IMR-90 (cell line): ENCODE measurements at regions not wholly inside any gene's neighbourhood (a gene's known extent, or its start where the extent isn't known, plus 50 kb on each side); places are given as distances from the start of the nearest gene placed in this dataset.

Source experiments
- ATAC-seq: fragments of 200-7000 bp; cut with Tn5 transposase; 2 replicates; pipeline ENCODE4 v1.9.1; 2020; ENCODE audit warnings: low read depth, mild to moderate bottlenecking, moderate library complexity
- BruUV-seq: library from RNA; stranded (reverse); fragments of 400-500 nt; replicated peaks from 2 replicates; lab custom pipeline; 2021; lab: Mats Ljungman, UMichigan
- CTCF ChIA-PET: fragments of 300-600 bp; formaldehyde crosslinking; extraction: SDS; loops from one replicate; lab custom pipeline; 2021; ENCODE audit warnings: antibody characterized with exemption; lab: Yijun Ruan, JAX
- POLR2A ChIA-PET: fragments of 300-600 bp; sonication (Branson Sonifier 250); formaldehyde crosslinking; loops from one replicate; lab custom pipeline; 2022; ENCODE audit warnings: antibody characterized with exemption; ENCODE audit not compliant: unreplicated experiment; lab: Charles Lee
- DNase-seq: peaks from one replicate; pipeline ENCODE4 v3.0.0; 2013
- H2AFZ ChIP-seq: replicated peaks from 2 replicates; pipeline ENCODE3; 2013; ENCODE audit warnings: low read length, mild to moderate bottlenecking; ENCODE audit not compliant: poor library complexity
- H2AK5ac ChIP-seq: 2 replicates; pipeline ENCODE4 v1.6.1; 2013; ENCODE audit warnings: low read depth, low read length, inconsistent platforms
- H2AK9ac ChIP-seq: replicated peaks from 2 replicates; pipeline ENCODE3; 2013; ENCODE audit warnings: mild to moderate bottlenecking, low read depth, low read length, moderate library complexity; ENCODE audit not compliant: poor library complexity
- H2BK120ac ChIP-seq: 2 replicates; pipeline ENCODE4 v1.6.1; 2013; ENCODE audit warnings: low read depth, low read length, inconsistent platforms
- H2BK15ac ChIP-seq: 3 replicates; pipeline ENCODE4 v1.6.1; 2013; ENCODE audit warnings: low read depth, low read length, inconsistent platforms
- H2BK20ac ChIP-seq: 2 replicates; pipeline ENCODE4 v1.6.1; 2013; ENCODE audit warnings: low read depth, mild to moderate bottlenecking, inconsistent platforms, low read length, moderate library complexity
- H2BK5ac ChIP-seq: 2 replicates; pipeline ENCODE4 v1.6.1; 2013; ENCODE audit warnings: mild to moderate bottlenecking, low read depth, low read length, inconsistent platforms; ENCODE audit not compliant: poor library complexity, severe bottlenecking
- H3K14ac ChIP-seq: replicated peaks from 2 replicates; pipeline ENCODE4 v1.6.1; 2013; ENCODE audit warnings: low read depth, low read length, inconsistent platforms
- H3K18ac ChIP-seq: 2 replicates; pipeline ENCODE4 v1.6.1; 2013; ENCODE audit warnings: low read depth, low read length, control low read depth
- H3K23ac ChIP-seq: 2 replicates; pipeline ENCODE4 v1.6.1; 2013; ENCODE audit warnings: low read depth, low read length, inconsistent platforms
- H3K27ac ChIP-seq: 2 replicates; pipeline ENCODE4 v1.5.1; 2013; ENCODE audit warnings: mild to moderate bottlenecking, control low read depth, low read length; ENCODE audit not compliant: insufficient read depth
- H3K27me3 ChIP-seq: 2 replicates; pipeline ENCODE4 v1.6.1; 2013; ENCODE audit warnings: low read length; ENCODE audit not compliant: control insufficient read depth, insufficient read depth
- H3K36me3 ChIP-seq: 2 replicates; pipeline ENCODE4 v1.6.1; 2013; ENCODE audit warnings: low read length, mixed read lengths; ENCODE audit not compliant: control insufficient read depth, insufficient read depth
- H3K4ac ChIP-seq: 2 replicates; pipeline ENCODE4 v1.6.1; 2013; ENCODE audit warnings: low read depth, low read length, inconsistent platforms
- H3K4me1 ChIP-seq: 2 replicates; pipeline ENCODE4 v1.6.1; 2013; ENCODE audit warnings: low read length, mixed read lengths; ENCODE audit not compliant: control insufficient read depth, insufficient read depth
- H3K4me2 ChIP-seq: 2 replicates; pipeline ENCODE4 v1.6.1; 2013; ENCODE audit warnings: low read depth, mild to moderate bottlenecking, control low read depth, low read length, moderate library complexity
- H3K4me3 ChIP-seq: 2 replicates; pipeline ENCODE4 v1.5.1; 2013; ENCODE audit warnings: low read depth, mild to moderate bottlenecking, control low read depth, low read length, moderate library complexity; ENCODE audit not compliant: insufficient read depth
- H3K56ac ChIP-seq: 2 replicates; pipeline ENCODE4 v1.6.1; 2013; ENCODE audit warnings: low read length, inconsistent platforms; ENCODE audit not compliant: insufficient read depth; ENCODE audit errors: extremely low read depth
- H3K79me1 ChIP-seq, 2 experiments: 2 replicates each; pipeline ENCODE4 v1.6.1; 2013; ENCODE audit warnings: low read length in 2 of 2, inconsistent platforms in 1 of 2, low read depth in 1 of 2
- H3K9ac ChIP-seq: 2 replicates; pipeline ENCODE4 v1.6.1; 2013; ENCODE audit warnings: low read depth, low read length, control low read depth
- H3K9me1 ChIP-seq: 2 replicates; pipeline ENCODE4 v1.6.1; 2013; ENCODE audit warnings: low read length, inconsistent platforms; ENCODE audit not compliant: insufficient read depth
- H3K9me3 ChIP-seq: 2 replicates; pipeline ENCODE4 v1.6.1; 2013; ENCODE audit warnings: low read length; ENCODE audit not compliant: control insufficient read depth, insufficient read depth
- H4K20me1 ChIP-seq: 2 replicates; pipeline ENCODE4 v1.6.1; 2013; ENCODE audit warnings: low read length, inconsistent platforms; ENCODE audit not compliant: insufficient read depth
- H4K5ac ChIP-seq: 2 replicates; pipeline ENCODE4 v1.6.1; 2013; ENCODE audit warnings: mild to moderate bottlenecking, low read depth, low read length, control low read depth
- H4K8ac ChIP-seq, 2 experiments: 2 replicates each; pipeline ENCODE4 v1.6.1; 2013; ENCODE audit warnings: low read depth in 2 of 2, low read length in 2 of 2, control low read depth in 1 of 2, inconsistent platforms in 1 of 2
- H4K91ac ChIP-seq: 2 replicates; pipeline ENCODE4 v1.6.1; 2013; ENCODE audit warnings: low read depth, low read length, inconsistent platforms; ENCODE audit not compliant: insufficient read depth
- BHLHE40 ChIP-seq: fragments of 150-350 bp; IDR thresholded peaks from 2 replicates; pipeline ENCODE4 v1.6.1; 2016; ENCODE audit warnings: mild to moderate bottlenecking, low read depth, low read length
- CEBPB ChIP-seq: IDR thresholded peaks from 2 replicates; pipeline ENCODE4 v1.6.1; 2012; ENCODE audit warnings: low read depth, low read length, improper control_type of control experiment
- CHD1 ChIP-seq: IDR thresholded peaks from 2 replicates; pipeline ENCODE4 v1.6.1; 2012; ENCODE audit warnings: low read depth, low read length, improper control_type of control experiment
- FOS ChIP-seq: fragments of 150-350 bp; IDR thresholded peaks from 2 replicates; pipeline ENCODE4 v1.6.1; 2016; ENCODE audit warnings: low read depth, low read length
- MAFK ChIP-seq: IDR thresholded peaks from 2 replicates; pipeline ENCODE4 v1.6.1; 2012; ENCODE audit warnings: low read depth, low read length, improper control_type of control experiment
- MAZ ChIP-seq: IDR thresholded peaks from 2 replicates; pipeline ENCODE4 v1.6.1; 2012; ENCODE audit warnings: low read depth, mild to moderate bottlenecking, low read length, improper control_type of control experiment, moderate library complexity, borderline replicate concordance
- MXI1 ChIP-seq: IDR thresholded peaks from 2 replicates; pipeline ENCODE4 v1.6.1; 2012; ENCODE audit warnings: low read depth, mild to moderate bottlenecking, low read length, moderate library complexity, borderline replicate concordance
- NFE2L2 ChIP-seq: fragments of 150-350 bp; IDR thresholded peaks from 2 replicates; pipeline ENCODE4 v1.6.1; 2016; ENCODE audit warnings: low read depth, mild to moderate bottlenecking, low read length
- POLR2A ChIP-seq: IDR thresholded peaks from 2 replicates; pipeline ENCODE4 v1.6.1; 2012; ENCODE audit warnings: mild to moderate bottlenecking, low read depth, low read length
- RAD21 ChIP-seq: IDR thresholded peaks from 2 replicates; pipeline ENCODE4 v1.6.1; 2012; ENCODE audit warnings: low read length, improper control_type of control experiment
- RCOR1 ChIP-seq: IDR thresholded peaks from 2 replicates; pipeline ENCODE4 v1.6.1; 2012; ENCODE audit warnings: mild to moderate bottlenecking, low read length, improper control_type of control experiment; ENCODE audit not compliant: insufficient replicate concordance
- RFX5 ChIP-seq: IDR thresholded peaks from 2 replicates; pipeline ENCODE4 v1.8.0; 2012; ENCODE audit warnings: low read depth, mild to moderate bottlenecking, low read length, moderate library complexity
- SMC3 ChIP-seq: fragments of 150-350 bp; IDR thresholded peaks from 2 replicates; pipeline ENCODE4 v1.6.1; 2016; ENCODE audit warnings: low read depth, mild to moderate bottlenecking, antibody characterized with exemption, low read length, moderate library complexity
- WGBS, 2 experiments: methylation state at CpG; one replicate each; pipeline versions ENCODE4 v1.1.5 to v1.1.7; 2013; ENCODE audit warnings: missing lambda C conversion rate in 2 of 2; ENCODE audit not compliant: insufficient read length in 1 of 2; ENCODE audit errors: extremely low coverage in 2 of 2; 5-methylcytosine and 5-hydroxymethylcytosine counted together
- dilution Hi-C: fragments of 300-500 bp; cut with HindIII; formaldehyde crosslinking; loops from one replicate; pipeline ENCODE4 v1.14.3; 2018; ENCODE audit warnings: low sequenced_read_pairs; ENCODE audit not compliant: unreplicated experiment
- in situ Hi-C: fragments of 300-500 bp; cut with MboI; formaldehyde crosslinking; loops from 3 replicates; pipeline ENCODE4 v1.14.3; 2019; ENCODE audit warnings: low sequenced_read_pairs, inconsistent platforms, mixed read lengths
- intact Hi-C: fragments of 100-400 bp; cut with micrococcal nuclease; formaldehyde crosslinking; loops from 2 replicates; pipeline ENCODE4 v1.10.0; 2022
- TF ChIP-seq, protein P1 (sequence below): fragments of 150-350 bp; IDR thresholded peaks from 2 replicates; pipeline ENCODE4 v1.6.1; 2016; ENCODE audit warnings: low read depth, mild to moderate bottlenecking, low read length, moderate library complexity, borderline replicate concordance
- TF ChIP-seq, protein P2 (sequence below): fragments of 150-350 bp; IDR thresholded peaks from 2 replicates; pipeline ENCODE4 v1.6.1; 2017; ENCODE audit warnings: mild to moderate bottlenecking, antibody characterized with exemption, low read length, low read depth
- TF ChIP-seq, protein P3 (sequence below): conservative IDR thresholded peaks from 2 replicates; pipeline ENCODE4 v1.5.1; 2012; ENCODE audit warnings: mild to moderate bottlenecking, low read depth, low read length, improper control_type of control experiment

DNA sequence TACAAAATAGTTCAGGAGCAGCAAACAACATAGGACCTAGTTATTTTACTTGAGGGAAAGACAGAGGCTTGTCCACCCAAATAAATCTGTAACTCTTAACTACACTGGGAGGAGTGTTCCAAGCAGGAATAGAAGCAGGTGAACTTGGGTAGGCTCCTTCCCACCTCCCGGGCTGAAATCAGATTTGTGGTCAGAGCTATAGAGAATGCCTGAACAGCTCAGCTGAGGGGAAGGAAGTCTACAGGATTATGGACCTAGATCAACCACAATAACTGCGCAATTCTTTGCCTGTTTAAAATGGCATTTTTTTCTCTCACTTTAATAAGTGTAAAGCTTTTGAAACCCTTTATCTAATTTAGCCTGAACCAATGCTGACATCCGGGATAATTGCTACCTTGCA, 73.5 kb upstream of the IRS2 start:
- no peaks in the 10 kb centered on the region for H3K9me3 ChIP-seq
- DNase-seq = no peak
- ATAC-seq = no peak
- H3K27me3 ChIP-seq = peaks cover 7% of the 10 kb centered on the region; the same call in 1 of the 2 replicates
- no peak overlapping the region for H3K18ac ChIP-seq
- H3K4me1 ChIP-seq = peaks cover 8% of the 10 kb centered on the region
- H3K56ac ChIP-seq = no peak overlapping the region
- in situ Hi-C loops = no loop called here
- no peaks in the 10 kb centered on the region for H3K9me1 ChIP-seq
- no peak overlapping the region for H2AK5ac ChIP-seq
- no peak overlapping the region for H2BK20ac ChIP-seq
- H4K91ac ChIP-seq = no peak overlapping the region
- H2BK120ac ChIP-seq = no peak overlapping the region
- no peak overlapping the region for H3K4ac ChIP-seq
- no peak overlapping the region for H3K4me3 ChIP-seq
- intact Hi-C loops = no loop called here
- no peaks in the 10 kb centered on the region for H3K36me3 ChIP-seq
- no peak overlapping the region for H3K23ac ChIP-seq
- H2AK9ac ChIP-seq = no peak overlapping the region
- H2BK15ac ChIP-seq = no peak overlapping the region
- no peak overlapping the region for H3K9ac ChIP-seq
- H4K20me1 ChIP-seq = no peaks in the 10 kb centered on the region
- no peak for TF ChIP-seq MAFK
- no peak for TF ChIP-seq CEBPB
- TF ChIP-seq RFX5 = no peak
- TF ChIP-seq SMC3 = no peak
- TF ChIP-seq, protein P1, sequence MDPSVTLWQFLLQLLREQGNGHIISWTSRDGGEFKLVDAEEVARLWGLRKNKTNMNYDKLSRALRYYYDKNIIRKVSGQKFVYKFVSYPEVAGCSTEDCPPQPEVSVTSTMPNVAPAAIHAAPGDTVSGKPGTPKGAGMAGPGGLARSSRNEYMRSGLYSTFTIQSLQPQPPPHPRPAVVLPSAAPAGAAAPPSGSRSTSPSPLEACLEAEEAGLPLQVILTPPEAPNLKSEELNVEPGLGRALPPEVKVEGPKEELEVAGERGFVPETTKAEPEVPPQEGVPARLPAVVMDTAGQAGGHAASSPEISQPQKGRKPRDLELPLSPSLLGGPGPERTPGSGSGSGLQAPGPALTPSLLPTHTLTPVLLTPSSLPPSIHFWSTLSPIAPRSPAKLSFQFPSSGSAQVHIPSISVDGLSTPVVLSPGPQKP = no peak
- TF ChIP-seq, protein P2, sequence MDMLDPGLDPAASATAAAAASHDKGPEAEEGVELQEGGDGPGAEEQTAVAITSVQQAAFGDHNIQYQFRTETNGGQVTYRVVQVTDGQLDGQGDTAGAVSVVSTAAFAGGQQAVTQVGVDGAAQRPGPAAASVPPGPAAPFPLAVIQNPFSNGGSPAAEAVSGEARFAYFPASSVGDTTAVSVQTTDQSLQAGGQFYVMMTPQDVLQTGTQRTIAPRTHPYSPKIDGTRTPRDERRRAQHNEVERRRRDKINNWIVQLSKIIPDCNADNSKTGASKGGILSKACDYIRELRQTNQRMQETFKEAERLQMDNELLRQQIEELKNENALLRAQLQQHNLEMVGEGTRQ = no peak
- no peak for TF ChIP-seq MAZ
- TF ChIP-seq CHD1 = no peak
- TF ChIP-seq BHLHE40 = no peak
- TF ChIP-seq NFE2L2 = no peak
- TF ChIP-seq RAD21 = no peak
- TF ChIP-seq FOS = no peak
- no peak for TF ChIP-seq MXI1
- no peak for TF ChIP-seq POLR2A
- no peak for TF ChIP-seq RCOR1
- TF ChIP-seq, protein P3, sequence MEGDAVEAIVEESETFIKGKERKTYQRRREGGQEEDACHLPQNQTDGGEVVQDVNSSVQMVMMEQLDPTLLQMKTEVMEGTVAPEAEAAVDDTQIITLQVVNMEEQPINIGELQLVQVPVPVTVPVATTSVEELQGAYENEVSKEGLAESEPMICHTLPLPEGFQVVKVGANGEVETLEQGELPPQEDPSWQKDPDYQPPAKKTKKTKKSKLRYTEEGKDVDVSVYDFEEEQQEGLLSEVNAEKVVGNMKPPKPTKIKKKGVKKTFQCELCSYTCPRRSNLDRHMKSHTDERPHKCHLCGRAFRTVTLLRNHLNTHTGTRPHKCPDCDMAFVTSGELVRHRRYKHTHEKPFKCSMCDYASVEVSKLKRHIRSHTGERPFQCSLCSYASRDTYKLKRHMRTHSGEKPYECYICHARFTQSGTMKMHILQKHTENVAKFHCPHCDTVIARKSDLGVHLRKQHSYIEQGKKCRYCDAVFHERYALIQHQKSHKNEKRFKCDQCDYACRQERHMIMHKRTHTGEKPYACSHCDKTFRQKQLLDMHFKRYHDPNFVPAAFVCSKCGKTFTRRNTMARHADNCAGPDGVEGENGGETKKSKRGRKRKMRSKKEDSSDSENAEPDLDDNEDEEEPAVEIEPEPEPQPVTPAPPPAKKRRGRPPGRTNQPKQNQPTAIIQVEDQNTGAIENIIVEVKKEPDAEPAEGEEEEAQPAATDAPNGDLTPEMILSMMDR = no peak
- no TSS peak for BruUV-seq
- dilution Hi-C loops = no loop called here
- no peak overlapping the region for H3K27ac ChIP-seq
- H2BK5ac ChIP-seq = no peak overlapping the region
- H4K5ac ChIP-seq = no peak overlapping the region
- no peak overlapping the region for H4K8ac ChIP-seq
- no peak overlapping the region for H3K4me2 ChIP-seq
- H2AFZ ChIP-seq = no peak overlapping the region
- ChIA-PET POLR2A (no interaction called here), CTCF (interaction anchor here (1.7 kb wide), 1 partner anchor 8 kb away, joined by 4 read pairs; no protein-coding TSS in a partner anchor)
- H3K79me1 ChIP-seq = no peaks in the 10 kb centered on the region
- no CpG with 5 or more reads among the region's 3 CpGs for WGBS, 2 experiments
- no peak overlapping the region for H3K14ac ChIP-seq
